Thyroid gland (tissue), 4 donors: ENCODE measurements at regions not wholly inside any gene's neighbourhood (a gene's known extent, or its start where the extent isn't known, plus 50 kb on each side); places are given as distances from the start of the nearest gene placed in this dataset.

Source experiments
- POLR2A ChIP-seq, 2 donors: fragments of 450-650 bp; IDR thresholded peaks; one replicate each; pipeline ENCODE4 v1.6.1; 2017; ENCODE audit warnings: antibody characterized with exemption in 2 of 2, mild to moderate bottlenecking in 2 of 2, moderate library complexity in 1 of 2
- TF ChIP-seq, protein P1 (sequence below), 6 experiments: fragments of 200-600 bp in 3 of 6; fragments of 450-650 bp in 3 of 6; sonication (generic) in 3 of 6; IDR thresholded peaks; one replicate each; pipeline ENCODE4 v1.5.1; 2016 to 2019; ENCODE audit warnings: antibody characterized with exemption in 6 of 6, mild to moderate bottlenecking in 2 of 6, inconsistent platforms in 1 of 6, moderate library complexity in 1 of 6

DNA sequence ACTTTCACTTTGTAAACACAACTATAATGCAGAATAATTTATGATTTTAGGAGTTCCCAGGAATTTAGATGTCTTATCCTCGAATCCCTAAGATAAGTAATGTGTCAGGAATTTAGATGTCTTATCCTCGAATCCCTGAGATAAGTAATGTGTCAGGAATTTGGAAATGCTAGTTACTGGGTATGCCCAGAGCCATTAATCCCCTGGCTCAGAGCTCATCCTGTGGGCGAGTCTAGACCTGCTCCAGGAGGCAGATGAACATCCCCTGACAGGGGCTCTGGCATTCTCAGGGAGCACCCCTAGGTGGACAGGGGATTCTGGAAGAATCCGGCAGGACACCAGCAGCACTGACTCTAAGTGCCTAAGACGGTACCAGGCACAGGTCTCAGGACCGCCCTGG is 163.3 kb downstream of the ARRDC4 start:
- TF ChIP-seq, protein P1, sequence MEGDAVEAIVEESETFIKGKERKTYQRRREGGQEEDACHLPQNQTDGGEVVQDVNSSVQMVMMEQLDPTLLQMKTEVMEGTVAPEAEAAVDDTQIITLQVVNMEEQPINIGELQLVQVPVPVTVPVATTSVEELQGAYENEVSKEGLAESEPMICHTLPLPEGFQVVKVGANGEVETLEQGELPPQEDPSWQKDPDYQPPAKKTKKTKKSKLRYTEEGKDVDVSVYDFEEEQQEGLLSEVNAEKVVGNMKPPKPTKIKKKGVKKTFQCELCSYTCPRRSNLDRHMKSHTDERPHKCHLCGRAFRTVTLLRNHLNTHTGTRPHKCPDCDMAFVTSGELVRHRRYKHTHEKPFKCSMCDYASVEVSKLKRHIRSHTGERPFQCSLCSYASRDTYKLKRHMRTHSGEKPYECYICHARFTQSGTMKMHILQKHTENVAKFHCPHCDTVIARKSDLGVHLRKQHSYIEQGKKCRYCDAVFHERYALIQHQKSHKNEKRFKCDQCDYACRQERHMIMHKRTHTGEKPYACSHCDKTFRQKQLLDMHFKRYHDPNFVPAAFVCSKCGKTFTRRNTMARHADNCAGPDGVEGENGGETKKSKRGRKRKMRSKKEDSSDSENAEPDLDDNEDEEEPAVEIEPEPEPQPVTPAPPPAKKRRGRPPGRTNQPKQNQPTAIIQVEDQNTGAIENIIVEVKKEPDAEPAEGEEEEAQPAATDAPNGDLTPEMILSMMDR (IDR thresholded peaks at IDR 0.05), result no peak
- no peak for TF ChIP-seq POLR2A (IDR thresholded peaks at IDR 0.05)
